K562 (cell line): ENCODE measurements at regions not wholly inside any gene's neighbourhood (a gene's known extent, or its start where the extent isn't known, plus 50 kb on each side); places are given as distances from the start of the nearest gene placed in this dataset.

Experiments used
- ATAC-seq: fragments of 200-7000 bp; cut with Tn5 transposase; 3 replicates; pipeline ENCODE4 v1.9.1; 2020; ENCODE audit warnings: moderate library complexity
- BruUV-seq: library from RNA; stranded (reverse); fragments of 400-500 nt; replicated peaks from 2 replicates; lab custom pipeline; 2021; lab: Mats Ljungman, UMichigan
- CTCF ChIA-PET: fragments of 300-600 bp; formaldehyde crosslinking; extraction: SDS; loops from one replicate; lab custom pipeline; 2021; ENCODE audit warnings: low intra/inter-chr PET ratio; lab: Yijun Ruan, JAX
- POLR2A ChIA-PET: fragments of 300-600, 350-650 bp; sonication (Branson Sonifier 250); formaldehyde crosslinking; extraction: SDS; loops from one replicate; lab custom pipeline; 2021; ENCODE audit warnings: antibody characterized with exemption, inconsistent platforms; lab: Yijun Ruan, JAX
- DNase-seq, 4 experiments: peaks; one replicate each; pipeline versions ENCODE4 v3.0.0 to v3.0.0-alpha.2; 2011 to 2018; ENCODE audit warnings: low spot score in 3 of 4, mixed read lengths in 3 of 4; ENCODE audit errors: extremely low read depth in 1 of 4
- FAIRE-seq: peaks from 2 replicates; lab custom pipeline; 2011; peaks lifted over from hg19 to GRCh38; lab: Jason Lieb, UNC
- H2AFZ ChIP-seq: 2 replicates; pipeline ENCODE4 v1.6.0; 2011; ENCODE audit warnings: low read depth, low read length, control low read depth, inconsistent platforms
- H3K27ac ChIP-seq: fragments of 200-600 bp; 3 replicates; pipeline ENCODE4 v1.8.0; 2011; ENCODE audit warnings: low read depth, mild to moderate bottlenecking, control low read depth, inconsistent platforms, low read length, moderate library complexity, mixed read lengths; ENCODE audit errors: extremely low read depth
- H3K27me3 ChIP-seq, 2 experiments: fragments of 300-600 bp in 1 of 2; 2 replicates in 1 of 2; 3 replicates in 1 of 2; pipeline versions ENCODE4 v1.6.0 to v1.8.0; 2011; ENCODE audit warnings: inconsistent platforms in 2 of 2, low read length in 2 of 2, mild to moderate bottlenecking in 1 of 2, mixed read lengths in 1 of 2, moderate library complexity in 1 of 2; ENCODE audit not compliant: control insufficient read depth in 2 of 2, insufficient read depth in 2 of 2
- H3K36me3 ChIP-seq: fragments of 300-600 bp; 3 replicates; pipeline ENCODE4 v1.8.0; 2011; ENCODE audit warnings: mild to moderate bottlenecking, low read length, inconsistent platforms; ENCODE audit not compliant: control insufficient read depth, insufficient read depth
- H3K4me1 ChIP-seq, 2 experiments: fragments of 200-600 bp in 1 of 2; replicated peaks in 1 of 2; 2 replicates in 1 of 2; 3 replicates in 1 of 2; pipeline versions ENCODE4 v1.5.1 to v1.8.0; 2011; ENCODE audit warnings: inconsistent platforms in 2 of 2, low read length in 2 of 2, mild to moderate bottlenecking in 1 of 2, mixed read lengths in 1 of 2, moderate library complexity in 1 of 2; ENCODE audit not compliant: control insufficient read depth in 2 of 2, insufficient read depth in 2 of 2
- H3K4me2 ChIP-seq: 2 replicates; pipeline ENCODE4 v1.6.1; 2011; ENCODE audit warnings: low read length, control low read depth, inconsistent platforms, mixed read lengths; ENCODE audit not compliant: insufficient read depth
- H3K4me3 ChIP-seq: fragments of 200-600 bp; sonication (generic), shearing (Covaris generic); 2 replicates; pipeline ENCODE4 v1.5.1; 2016; ENCODE audit warnings: control low read depth, inconsistent platforms
- H3K79me2 ChIP-seq: fragments of 200-600 bp; 3 replicates; pipeline ENCODE4 v1.8.0; 2011; ENCODE audit warnings: low read length, inconsistent platforms; ENCODE audit not compliant: control insufficient read depth, insufficient read depth
- H3K9ac ChIP-seq, 2 experiments: 2 replicates each; pipeline versions ENCODE4 v1.6.0 to v1.6.1; 2011; ENCODE audit warnings: low read depth in 2 of 2, low read length in 2 of 2, control low read depth in 1 of 2, inconsistent platforms in 1 of 2, mild to moderate bottlenecking in 1 of 2, mixed read lengths in 1 of 2; ENCODE audit not compliant: insufficient read depth in 1 of 2
- H3K9me1 ChIP-seq: one replicate; pipeline ENCODE4 v1.6.0; 2011; ENCODE audit warnings: inconsistent platforms, mild to moderate bottlenecking, low read length, moderate library complexity; ENCODE audit not compliant: control insufficient read depth, insufficient read depth
- H3K9me3 ChIP-seq: replicated peaks from 2 replicates; pipeline ENCODE4 v1.5.1; 2011; ENCODE audit warnings: low read depth, low read length, inconsistent platforms; ENCODE audit not compliant: control insufficient read depth, insufficient read depth
- H4K20me1 ChIP-seq: replicated peaks from 2 replicates; pipeline ENCODE4 v1.6.1; 2011; ENCODE audit warnings: low read length, inconsistent platforms, mixed read lengths; ENCODE audit not compliant: control insufficient read depth, insufficient read depth
- AFF1 ChIP-seq, 2 experiments: fragments of 450-650 bp; IDR thresholded peaks; 2 replicates each; pipeline ENCODE4 v1.6.1; 2018; ENCODE audit warnings: mild to moderate bottlenecking in 2 of 2, low read depth in 1 of 2; ENCODE audit not compliant: partially characterized antibody in 2 of 2
- DACH1 ChIP-seq: fragments of 450-650 bp; IDR thresholded peaks from 2 replicates; pipeline ENCODE4 v1.6.1; 2018; ENCODE audit not compliant: partially characterized antibody
- IRF9 ChIP-seq: fragments of 450-650 bp; IDR thresholded peaks from 2 replicates; pipeline ENCODE4 v1.6.1; 2016; ENCODE audit warnings: missing biosample characterization, missing genetic modification characterization
- NCOA1 ChIP-seq: fragments of 450-650 bp; IDR thresholded peaks from 2 replicates; pipeline ENCODE4 v1.6.1; 2016; ENCODE audit warnings: low read depth
- SMAD1 ChIP-seq: fragments of 150-350 bp; IDR thresholded peaks from 2 replicates; pipeline ENCODE4 v1.6.1; 2014; ENCODE audit warnings: low read length, low read depth; ENCODE audit not compliant: partially characterized antibody
- TEAD4 ChIP-seq, 2 experiments: sonication (generic) in 1 of 2; formaldehyde crosslinking in 1 of 2; IDR thresholded peaks; 2 replicates each; pipeline versions ENCODE4 v1.6.1 to v1.8.0; 2012 to 2022; ENCODE audit warnings: borderline replicate concordance in 1 of 2, inconsistent platforms in 1 of 2, low read length in 1 of 2, mild to moderate bottlenecking in 1 of 2, missing genetic modification reagents in 1 of 2
- ZNF699 ChIP-seq: fragments of 250-450 bp; sonication (Bioruptor Pico); IDR thresholded peaks from 2 replicates; pipeline ENCODE4 v1.8.0; 2021; ENCODE audit warnings: mild to moderate bottlenecking, moderate library complexity; ENCODE audit not compliant: insufficient replicate concordance
- ZNF764 ChIP-seq: fragments of 250-450 bp; sonication (Bioruptor Pico); IDR thresholded peaks from 2 replicates; pipeline ENCODE4 v1.4.0; 2020; ENCODE audit warnings: low read depth, mild to moderate bottlenecking, moderate library complexity
- WGBS: fragments of 100-300 bp; shearing (Covaris generic); methylation state at CpG from one replicate; pipeline ENCODE4 v1.1.6; 2016; ENCODE audit warnings: low coverage, mixed read lengths; ENCODE audit not compliant: insufficient coverage; ENCODE audit errors: missing lambda C conversion rate; 5-methylcytosine and 5-hydroxymethylcytosine counted together
- in situ Hi-C: fragments of 300-500 bp; cut with MboI; formaldehyde crosslinking; loops from 4 replicates; pipeline ENCODE4 v1.15.0; 2018; ENCODE audit warnings: inconsistent platforms, mixed read lengths
- intact Hi-C: fragments of 100-400 bp; cut with micrococcal nuclease; formaldehyde crosslinking; loops from 2 replicates; pipeline ENCODE4 v1.14.2; 2022

- no peak for ATAC-seq
- intact Hi-C loops: no loop called here
- Histone ChIP-seq H2AFZ (no peak overlapping the region), H4K20me1 (no peaks in the 10 kb centered on the region), H3K79me2 (no peaks in the 10 kb centered on the region), H3K9me3 (no peaks in the 10 kb centered on the region), H3K4me1 (no peaks in the 10 kb centered on the region), H3K4me3 (no peak overlapping the region), H3K9ac (no peak overlapping the region), H3K27me3 (no peaks in the 10 kb centered on the region), H3K4me2 (no peak overlapping the region), H3K36me3 (no peaks in the 10 kb centered on the region), H3K27ac (no peak overlapping the region), H3K9me1 (no peaks in the 10 kb centered on the region)
- WGBS: 0% methylated on average over 5 of the region's 5 CpGs
- CTCF ChIA-PET: no interaction called here
- no peak for FAIRE-seq
- DNase-seq: no peak
- BruUV-seq: no TSS peak
- TF ChIP-seq ZNF764 (CRISPR knock-in tag): no peak
- POLR2A ChIA-PET: no interaction called here
- in situ Hi-C loops: no loop called here
These were observed 114.2 kb upstream of the MON1B start for GRCh38 chr16:77076839-77077238.

- WGBS: 0% methylated on average over 8 of the region's 8 CpGs
- in situ Hi-C loops: no loop called here
- CTCF ChIA-PET: no interaction called here
These were observed 113.6 kb upstream of the MON1B start for GRCh38 chr16:77077256-77077922.

More at GRCh38 chr16:77077256-77077922, 113.6 kb upstream of the MON1B start:
- no peak for DNase-seq
- intact Hi-C loops: no loop called here
- no peak overlapping the region for H3K4me3 ChIP-seq
- no peak overlapping the region for H3K27ac ChIP-seq
- no peaks in the 10 kb centered on the region for H3K36me3 ChIP-seq
- H3K4me2 ChIP-seq: no peak overlapping the region
- no peaks in the 10 kb centered on the region for H3K79me2 ChIP-seq
- TF ChIP-seq DACH1: no peak
- TF ChIP-seq TEAD4 (IDR thresholded peaks at IDR 0.05; ENCODE audit: low read length): no peak
- TF ChIP-seq TEAD4 (CRISPR knock-in tag; IDR thresholded peaks at IDR 0.05; ENCODE audit: borderline replicate concordance): no peak
- TF ChIP-seq IRF9: no peak
- TF ChIP-seq ZNF699 (CRISPR knock-in tag): no peak
- no peak for TF ChIP-seq SMAD1
- TF ChIP-seq NCOA1: no peak
- no peak for TF ChIP-seq AFF1 (IDR thresholded peaks at IDR 0.05; ENCODE audit: low read depth in 1 of 2, partially characterized antibody in 2 of 2)
- H4K20me1 ChIP-seq: no peaks in the 10 kb centered on the region
- no peak for ATAC-seq
- FAIRE-seq: no peak
- no peaks in the 10 kb centered on the region for H3K9me1 ChIP-seq
- no peaks in the 10 kb centered on the region for H3K4me1 ChIP-seq
- H3K9me3 ChIP-seq: no peaks in the 10 kb centered on the region
- POLR2A ChIA-PET: interaction anchor here (0.6 kb wide), 1 partner anchor 94 kb away, joined by 3 read pairs; no protein-coding TSS in a partner anchor
- no TSS peak for BruUV-seq
- no peak overlapping the region for H2AFZ ChIP-seq
- no peaks in the 10 kb centered on the region for H3K27me3 ChIP-seq
- no peak overlapping the region for H3K9ac ChIP-seq
